ENCODE measurements at regions not wholly inside any gene's neighbourhood (a gene's known extent, or its start where the extent isn't known, plus 50 kb on each side); places are given as distances from the start of the nearest gene placed in this dataset.
"Not testable (repeated sequence)": the region's sequence is repeated elsewhere in the genome, so short reads cannot be mapped to it uniquely, and the experiment has no call there.

DNA sequence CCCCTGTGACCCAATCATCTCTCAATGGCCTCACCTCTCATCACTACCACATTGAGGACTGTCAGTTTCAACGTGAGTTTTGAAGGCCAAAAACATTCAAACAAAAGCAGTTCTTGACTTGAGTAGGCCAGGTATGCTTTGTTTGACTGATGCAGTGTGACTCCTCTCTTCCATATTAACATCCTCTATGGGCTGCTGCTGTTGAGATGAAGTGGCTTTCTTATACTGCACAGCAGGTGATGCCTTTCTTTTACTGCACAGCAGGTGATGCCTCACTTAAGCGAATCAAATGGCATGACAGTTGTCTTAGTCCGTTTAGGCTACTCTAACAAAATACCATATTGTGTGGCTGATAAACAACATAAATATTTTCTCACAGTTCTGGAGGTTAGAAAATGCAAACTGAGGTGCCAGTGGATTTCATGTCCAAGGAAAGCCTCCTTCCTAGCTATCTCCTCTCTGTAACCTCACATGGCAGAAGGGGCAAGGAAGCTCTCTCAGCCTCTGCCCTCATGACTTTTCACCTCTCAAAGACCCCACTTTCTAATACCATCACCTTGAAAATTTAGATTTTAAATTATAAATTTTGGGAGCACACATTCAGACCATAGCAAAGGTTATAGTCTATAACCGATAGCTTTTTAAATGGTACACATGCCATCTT is 2267.9 kb upstream of the AGA start:
- no peak overlapping the region for H3K4me3 ChIP-seq (ENCODE audit: low read length)
- DNase-seq (ENCODE audit: low read depth), result no peak
- TF ChIP-seq, protein P1, sequence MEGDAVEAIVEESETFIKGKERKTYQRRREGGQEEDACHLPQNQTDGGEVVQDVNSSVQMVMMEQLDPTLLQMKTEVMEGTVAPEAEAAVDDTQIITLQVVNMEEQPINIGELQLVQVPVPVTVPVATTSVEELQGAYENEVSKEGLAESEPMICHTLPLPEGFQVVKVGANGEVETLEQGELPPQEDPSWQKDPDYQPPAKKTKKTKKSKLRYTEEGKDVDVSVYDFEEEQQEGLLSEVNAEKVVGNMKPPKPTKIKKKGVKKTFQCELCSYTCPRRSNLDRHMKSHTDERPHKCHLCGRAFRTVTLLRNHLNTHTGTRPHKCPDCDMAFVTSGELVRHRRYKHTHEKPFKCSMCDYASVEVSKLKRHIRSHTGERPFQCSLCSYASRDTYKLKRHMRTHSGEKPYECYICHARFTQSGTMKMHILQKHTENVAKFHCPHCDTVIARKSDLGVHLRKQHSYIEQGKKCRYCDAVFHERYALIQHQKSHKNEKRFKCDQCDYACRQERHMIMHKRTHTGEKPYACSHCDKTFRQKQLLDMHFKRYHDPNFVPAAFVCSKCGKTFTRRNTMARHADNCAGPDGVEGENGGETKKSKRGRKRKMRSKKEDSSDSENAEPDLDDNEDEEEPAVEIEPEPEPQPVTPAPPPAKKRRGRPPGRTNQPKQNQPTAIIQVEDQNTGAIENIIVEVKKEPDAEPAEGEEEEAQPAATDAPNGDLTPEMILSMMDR (conservative IDR thresholded peaks at IDR 0.05; ENCODE audit: low read depth, low read length), result no peak

GRCh38 chr4:179719766-179720450 is 2277.7 kb upstream of the AGA start:
- TF ChIP-seq, protein P1 (conservative IDR thresholded peaks at IDR 0.05; ENCODE audit: low read depth, low read length), result no peak
- no peak overlapping the region for H3K4me3 ChIP-seq (ENCODE audit: low read length)
- no peak for DNase-seq (ENCODE audit: low read depth)

GRCh38 chr4:179726491-179726890 is 2284.3 kb upstream of the AGA start:
- not testable (repeated sequence) for DNase-seq (ENCODE audit: low read depth); H3K4me3 ChIP-seq (ENCODE audit: low read length)

DNA sequence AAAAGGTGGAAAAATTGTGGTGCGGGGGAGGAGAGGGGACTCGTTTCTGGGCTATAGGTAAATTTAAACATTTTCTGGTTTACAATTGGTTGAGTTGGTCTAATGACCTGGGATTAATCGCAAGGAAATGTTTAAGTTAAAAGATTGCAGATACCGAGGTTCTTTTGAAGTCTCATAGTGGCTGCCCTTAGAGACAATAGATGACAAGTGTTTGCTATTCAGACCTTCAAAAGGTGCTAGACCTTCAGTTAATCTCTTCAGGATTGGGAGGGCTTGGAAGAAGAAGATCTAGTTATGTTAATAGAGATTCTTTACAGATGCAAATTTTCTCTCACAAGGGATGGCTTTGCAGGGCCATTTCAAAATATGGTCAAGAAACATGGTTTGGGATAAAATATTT is 2286.1 kb upstream of the AGA start:
- DNase-seq (ENCODE audit: low read depth), result no peak
- H3K4me3 ChIP-seq (ENCODE audit: low read length), result no peak overlapping the region
- TF ChIP-seq, protein P1 (conservative IDR thresholded peaks at IDR 0.05; ENCODE audit: low read depth, low read length), result no peak

DNA sequence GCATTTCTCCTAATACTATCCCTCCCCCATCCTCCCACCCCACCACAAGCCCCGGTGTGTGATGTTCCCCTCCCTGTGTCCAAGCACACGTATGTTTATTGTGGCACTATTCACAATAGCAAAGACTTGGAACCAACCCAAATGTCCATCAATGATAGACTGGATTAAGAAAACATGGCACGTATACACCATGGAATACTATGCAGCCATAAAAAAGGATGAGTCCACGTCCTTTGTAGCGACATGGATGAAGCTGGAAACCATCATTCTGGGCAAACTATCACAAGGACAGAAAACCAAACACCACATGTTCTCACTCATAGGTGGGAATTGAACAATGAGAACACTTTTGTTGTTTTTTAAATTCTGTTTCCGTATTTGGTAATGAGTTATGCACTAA is 2294.6 kb upstream of the AGA start:
- H3K4me3 ChIP-seq (ENCODE audit: low read length); DNase-seq (ENCODE audit: low read depth): not testable (repeated sequence)

DNA sequence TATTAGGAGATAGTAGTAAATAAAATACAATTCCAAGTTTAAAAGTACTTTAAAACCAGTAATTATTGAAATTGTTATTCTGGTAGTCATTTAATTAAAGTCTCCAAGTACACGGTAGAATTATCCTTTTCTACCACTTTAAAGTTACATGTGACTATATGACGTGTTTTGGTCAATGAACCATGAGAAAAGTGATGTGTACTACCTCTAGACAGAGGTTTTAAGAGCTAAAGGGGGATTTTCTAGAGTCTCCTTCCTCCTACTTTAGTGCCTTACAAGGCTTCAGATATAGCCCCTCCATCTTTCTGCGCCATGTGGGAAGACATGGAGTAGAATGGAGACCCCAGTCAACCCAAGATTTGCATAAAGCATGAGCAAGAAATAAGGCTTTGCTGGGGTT is 2296.6 kb upstream of the AGA start:
- TF ChIP-seq, protein P1 (conservative IDR thresholded peaks at IDR 0.05; ENCODE audit: low read depth, low read length), result no peak
- no peak overlapping the region for H3K4me3 ChIP-seq (ENCODE audit: low read length)
- DNase-seq (ENCODE audit: low read depth), result no peak

DNA sequence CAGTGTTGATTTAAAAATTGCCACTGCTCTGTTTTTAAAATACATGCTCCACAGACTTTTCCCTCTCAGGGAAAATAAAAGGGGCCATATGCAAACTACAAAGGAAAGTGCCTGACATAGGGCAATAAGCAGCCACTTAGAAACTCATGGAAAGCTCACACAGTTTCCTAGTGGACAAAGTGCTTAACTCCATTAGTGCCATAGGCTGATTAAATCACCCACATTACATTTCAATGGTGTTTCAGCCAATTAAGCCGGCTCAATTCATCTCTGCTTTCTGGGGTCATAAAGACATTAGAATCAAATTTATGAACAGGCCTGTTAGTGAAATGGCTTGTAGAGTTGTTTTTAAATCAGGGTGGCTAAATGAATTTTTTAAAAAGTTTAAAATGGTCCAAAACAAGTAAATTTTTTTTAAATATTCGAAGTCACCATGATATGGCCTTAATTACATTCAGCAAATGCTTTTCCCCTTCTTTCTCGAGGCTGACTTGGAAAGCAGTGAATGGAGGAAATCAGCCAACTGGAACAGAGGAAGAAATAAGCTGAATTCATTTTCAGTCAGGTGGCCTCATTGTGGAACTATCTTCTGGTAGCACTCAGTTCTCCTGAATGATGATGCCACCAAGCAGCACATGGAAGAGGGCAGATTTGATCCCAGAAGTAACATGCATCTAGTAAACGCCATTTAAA is 2305.1 kb upstream of the AGA start:
- DNase-seq (ENCODE audit: low read depth), result no peak
- H3K4me3 ChIP-seq (ENCODE audit: low read length), result no peak overlapping the region
- TF ChIP-seq, protein P1 (conservative IDR thresholded peaks at IDR 0.05; ENCODE audit: low read depth, low read length), result no peak

- TF ChIP-seq, protein P1 (conservative IDR thresholded peaks at IDR 0.05; ENCODE audit: low read depth, low read length), result no peak
- H3K4me3 ChIP-seq (ENCODE audit: low read length), result no peak overlapping the region
- DNase-seq (ENCODE audit: low read depth), result no peak
These were observed 2306.6 kb upstream of the AGA start for GRCh38 chr4:179748837-179749236.

Measured in retinal pigment epithelial cell (primary cell).